ENCODE measurements at regions not wholly inside any gene's neighbourhood (a gene's known extent, or its start where the extent isn't known, plus 50 kb on each side); places are given as distances from the start of the nearest gene placed in this dataset.
"Not testable (repeated sequence)": the region's sequence is repeated elsewhere in the genome, so short reads cannot be mapped to it uniquely, and the experiment has no call there.

DNA sequence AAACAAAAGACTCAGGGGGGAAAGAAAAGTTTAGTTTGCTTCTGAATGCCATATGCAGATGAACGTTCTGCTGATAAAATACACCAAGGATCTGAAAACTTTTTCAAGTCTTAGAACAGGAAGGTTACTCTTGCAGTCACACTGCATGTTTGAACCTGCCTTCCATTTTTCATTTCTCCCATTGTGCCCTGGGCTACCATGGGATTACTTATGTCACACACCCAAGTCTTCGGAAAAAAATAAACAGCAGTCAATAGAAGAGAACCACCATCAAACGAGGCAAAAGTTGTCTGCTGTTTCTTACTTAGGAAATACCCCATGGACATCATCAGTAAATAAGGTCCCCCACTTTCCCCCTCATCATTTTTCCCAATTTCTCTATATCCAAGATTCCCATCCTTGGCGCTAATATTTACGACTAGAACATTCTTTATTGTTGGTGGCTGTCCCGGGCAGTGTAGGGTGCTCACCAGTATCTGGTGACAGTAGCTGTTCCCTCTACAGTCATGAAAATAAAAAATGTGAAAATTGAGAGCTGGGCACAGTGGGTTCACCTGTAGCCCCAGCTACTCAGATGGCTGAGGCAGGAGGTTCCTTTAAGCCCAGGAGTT lies 202.5 kb downstream of the BCAS1 start:
- intact Hi-C loops (cut with micrococcal nuclease) = loop anchor here (2.0 to 5.0 kb wide), 2 partner anchors 25 to 181 kb away; no protein-coding TSS in a partner anchor
- H3K36me3 Mint-ChIP-seq (ENCODE audit: low read depth) = no peaks in the 10 kb centered on the region
- no peak for DNase-seq
- H3K27ac Mint-ChIP-seq = peak overlapping the region; percentile 91
- H3K4me1 Mint-ChIP-seq = peaks cover 64% of the 10 kb centered on the region
- H3K4me3 Mint-ChIP-seq = peak overlapping the region; percentile 68
- H3K9me3 Mint-ChIP-seq = no peaks in the 10 kb centered on the region
- H3K27me3 Mint-ChIP-seq = no peaks in the 10 kb centered on the region

DNA sequence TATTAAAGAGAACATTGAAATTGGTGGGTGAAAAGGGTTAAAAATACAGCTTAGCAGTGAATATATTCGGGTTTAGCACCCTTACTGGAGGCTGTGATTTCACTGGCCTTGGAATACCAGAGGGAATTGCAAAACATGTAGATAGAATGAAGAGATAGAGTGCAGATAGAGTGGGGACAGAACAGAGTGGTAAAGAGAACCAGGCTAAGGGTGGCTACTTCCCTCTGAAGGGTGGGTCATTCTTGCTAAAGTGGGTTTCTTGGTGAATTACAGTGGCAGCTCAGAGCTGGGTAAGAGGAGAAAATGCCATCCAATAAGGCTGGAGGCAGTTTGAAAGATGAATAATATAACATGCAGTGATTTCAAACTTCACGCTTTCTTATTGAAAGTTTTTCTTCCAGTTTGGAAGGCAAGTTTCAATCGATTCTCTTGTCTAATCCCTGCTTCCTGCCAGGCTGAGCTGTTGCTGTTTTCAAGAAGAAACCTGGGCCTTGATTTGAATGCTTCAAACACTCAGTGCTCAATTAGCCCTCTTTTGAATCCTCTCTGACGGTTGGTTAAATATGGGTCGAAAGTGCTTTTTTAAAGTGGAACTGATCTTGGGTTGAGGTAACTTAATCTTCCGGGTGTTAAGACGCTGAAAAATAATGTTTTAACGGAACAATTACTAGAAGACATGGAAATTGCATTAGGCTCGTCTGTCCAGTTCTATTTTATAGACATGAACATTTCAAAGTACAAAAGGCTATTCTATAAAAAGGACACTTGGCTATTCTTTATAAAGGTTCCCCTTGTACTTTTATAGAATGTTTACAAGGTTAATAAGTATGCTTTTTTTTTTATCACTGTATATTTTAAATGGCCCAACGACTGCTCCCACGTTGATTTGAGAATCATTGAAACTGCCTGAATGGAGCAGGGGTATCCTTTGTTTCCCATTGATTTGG lies 203.3 kb downstream of the BCAS1 start:
- DNase-seq = peak; percentile 74
- peak overlapping the region; percentile 91 for H3K27ac Mint-ChIP-seq
- H3K4me1 Mint-ChIP-seq = peaks cover 59% of the 10 kb centered on the region
- H3K9me3 Mint-ChIP-seq = no peaks in the 10 kb centered on the region
- intact Hi-C loops (cut with micrococcal nuclease) = loop anchor here (5.0 kb wide), 1 partner anchor 180 kb away; no protein-coding TSS in a partner anchor
- H3K27me3 Mint-ChIP-seq = no peaks in the 10 kb centered on the region
- H3K36me3 Mint-ChIP-seq (ENCODE audit: low read depth) = no peaks in the 10 kb centered on the region
- peak overlapping the region; percentile 68 for H3K4me3 Mint-ChIP-seq

DNA sequence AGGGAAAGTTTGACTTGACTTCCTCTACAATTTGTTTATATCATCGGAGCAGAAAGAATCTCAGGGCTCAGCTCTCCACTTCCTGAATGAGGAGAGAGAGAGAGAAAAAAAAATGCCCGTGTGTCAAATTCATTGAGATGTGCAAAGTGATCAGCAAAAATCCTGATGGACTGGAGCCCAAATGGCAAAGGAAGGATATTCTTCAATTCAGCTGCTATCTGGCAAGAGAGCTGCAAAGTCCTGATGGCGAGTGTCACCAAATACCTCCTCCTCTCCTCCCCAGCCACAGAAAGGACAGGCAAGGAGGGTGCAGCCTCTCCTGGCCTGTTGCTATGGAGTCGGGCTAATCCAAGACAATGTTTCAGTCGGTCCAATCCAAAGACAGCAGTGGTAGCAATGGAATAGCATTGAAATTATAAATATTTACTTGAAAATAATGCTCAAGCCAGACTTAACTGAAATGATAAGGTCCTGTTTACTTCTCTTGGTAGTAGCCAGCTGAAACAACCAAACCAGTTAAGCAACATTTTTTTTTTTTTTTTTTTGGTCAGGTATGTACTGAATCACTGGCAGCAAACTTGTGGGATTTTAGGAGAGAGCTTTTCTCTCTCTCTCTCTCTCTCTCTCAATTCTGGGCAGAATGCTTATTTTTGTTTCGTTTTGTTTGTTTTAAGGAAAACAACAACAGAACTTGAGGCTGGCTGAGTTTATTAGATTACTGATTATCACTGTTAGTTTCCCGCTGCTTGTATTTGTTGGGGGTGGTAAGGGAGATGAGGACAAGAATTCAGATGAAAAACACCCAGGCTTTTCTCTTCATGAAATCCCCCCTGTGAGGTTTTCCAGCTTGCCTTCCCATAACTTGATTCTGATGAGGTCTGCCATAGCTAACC lies 204.2 kb downstream of the BCAS1 start:
- Mint-ChIP-seq H3K27ac (peak overlapping the region; percentile 91), H3K36me3 (ENCODE audit: low read depth) (no peaks in the 10 kb centered on the region), H3K4me1 (peaks cover 51% of the 10 kb centered on the region), H3K27me3 (no peaks in the 10 kb centered on the region), H3K9me3 (no peaks in the 10 kb centered on the region), H3K4me3 (peak overlapping the region; percentile 68)
- DNase-seq = peak; percentile 72
- intact Hi-C loops (cut with micrococcal nuclease) = loop anchor here (5.0 kb wide), 1 partner anchor 179 kb away; no protein-coding TSS in a partner anchor

DNA sequence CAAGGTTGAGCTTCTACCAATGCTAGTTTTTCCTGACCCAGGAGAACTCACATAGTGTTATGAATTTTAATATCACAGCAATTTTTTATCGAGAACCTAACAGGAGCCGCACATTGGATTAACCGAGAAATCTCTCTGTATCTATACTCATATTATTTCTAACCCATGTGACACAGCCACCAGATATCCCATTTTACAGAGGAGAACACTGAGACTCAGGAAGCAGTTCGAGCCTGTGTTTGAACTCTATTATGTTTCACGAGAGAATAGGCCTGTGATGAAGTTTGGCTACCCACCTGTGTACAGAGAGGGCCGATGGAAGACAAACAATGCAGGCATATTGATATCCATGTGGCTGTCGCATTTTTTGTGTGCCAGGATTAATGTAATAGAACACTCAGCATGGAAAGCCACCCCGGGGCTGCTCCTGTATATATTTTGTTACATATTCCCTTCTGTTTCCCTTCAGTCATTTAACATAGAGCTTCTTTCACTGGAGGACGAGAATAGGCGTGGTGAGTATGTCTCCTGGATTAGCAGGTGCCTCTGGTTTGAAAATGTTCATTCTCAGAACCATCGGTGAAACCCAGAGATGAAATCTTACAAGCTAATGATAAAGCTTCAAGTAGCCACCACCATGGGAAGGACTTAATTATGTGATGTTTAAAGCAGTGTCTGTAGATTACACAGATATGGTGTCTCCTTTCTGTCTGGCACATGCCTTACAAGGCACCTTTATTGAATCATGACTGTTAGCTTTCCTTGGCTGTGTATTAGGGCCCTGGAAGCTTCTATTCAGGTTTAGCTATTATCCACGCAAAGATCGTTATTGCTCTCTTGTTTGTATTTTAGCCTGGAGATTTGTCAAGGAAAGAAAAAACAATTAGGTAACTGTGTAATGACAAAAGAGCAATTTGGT lies 205.4 kb downstream of the BCAS1 start:
- Mint-ChIP-seq H3K4me1 (peaks cover 46% of the 10 kb centered on the region), H3K27ac (peak overlapping the region; percentile 91), H3K4me3 (peak overlapping the region; percentile 41)
- intact Hi-C loops (cut with micrococcal nuclease) = loop anchor here (5.0 kb wide), 1 partner anchor 178 kb away; no protein-coding TSS in a partner anchor
- DNase-seq; H3K9me3 Mint-ChIP-seq; H3K36me3 Mint-ChIP-seq (ENCODE audit: low read depth); H3K27me3 Mint-ChIP-seq: not testable (repeated sequence)

DNA sequence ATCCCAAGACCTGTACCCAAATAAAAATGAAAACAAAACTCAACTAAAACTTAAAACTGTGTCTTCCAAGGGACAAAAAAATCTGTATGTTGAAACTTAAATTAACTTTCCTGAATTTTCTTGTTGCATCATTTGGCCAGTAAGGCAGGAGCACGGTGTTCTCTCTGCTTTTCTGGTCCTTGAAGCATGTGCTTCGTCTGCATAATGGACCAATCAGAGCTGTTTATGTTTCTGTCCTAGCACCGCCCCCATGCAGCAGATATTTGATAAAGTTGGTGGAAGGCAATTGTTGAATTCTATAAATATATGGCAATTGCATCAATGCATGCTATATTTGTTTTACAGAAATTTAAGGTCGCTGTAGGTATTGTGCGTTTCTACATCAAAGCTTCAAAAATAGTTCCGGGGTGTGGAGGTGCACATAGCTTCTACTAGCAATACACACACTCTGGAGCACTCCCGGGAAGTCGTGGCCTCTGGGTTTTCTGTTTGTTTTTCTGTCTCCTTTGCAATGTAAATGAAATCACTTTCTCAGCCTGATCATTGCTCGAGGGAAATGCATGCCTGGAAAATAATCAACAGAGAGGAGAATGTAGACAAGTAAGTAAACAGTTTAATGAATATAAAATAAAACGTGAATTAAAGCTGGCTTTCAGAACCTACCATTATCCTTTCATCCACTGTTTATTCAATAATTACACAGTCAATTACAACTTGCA lies 206.3 kb downstream of the BCAS1 start:
- intact Hi-C loops (cut with micrococcal nuclease) = not testable (repeated sequence)

DNA sequence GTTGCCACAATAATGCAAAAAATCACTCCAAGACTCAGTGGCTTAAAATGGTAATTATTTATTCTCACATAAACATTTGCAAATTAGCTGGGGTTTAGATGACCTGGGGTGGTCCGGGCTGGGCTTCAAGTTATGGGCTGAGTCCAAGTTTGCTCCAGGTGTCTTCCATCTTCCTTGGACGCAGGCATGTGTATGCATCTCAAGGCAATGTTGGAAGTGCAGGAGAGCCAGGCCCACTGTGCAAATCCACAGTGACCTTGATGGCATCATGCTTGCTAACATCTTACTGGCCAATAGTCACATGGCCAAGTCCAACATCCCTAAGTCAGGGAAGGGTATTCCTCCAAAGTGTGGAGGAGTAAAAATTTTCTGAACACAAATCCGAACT lies 206.9 kb downstream of the BCAS1 start:
- DNase-seq; H3K36me3 Mint-ChIP-seq (ENCODE audit: low read depth); intact Hi-C loops (cut with micrococcal nuclease); H3K9me3 Mint-ChIP-seq; H3K27me3 Mint-ChIP-seq; H3K4me3 Mint-ChIP-seq; H3K27ac Mint-ChIP-seq: not testable (repeated sequence)
- H3K4me1 Mint-ChIP-seq = peaks cover 42% of the 10 kb centered on the region

More for the DNA sequence above, 206.3 kb downstream of the BCAS1 start:
- H3K36me3 Mint-ChIP-seq (ENCODE audit: low read depth); H3K9me3 Mint-ChIP-seq; DNase-seq; H3K27me3 Mint-ChIP-seq: not testable (repeated sequence)
- H3K4me3 Mint-ChIP-seq = peak overlapping the region; percentile 15
- peak overlapping the region; percentile 37 for H3K27ac Mint-ChIP-seq
- H3K4me1 Mint-ChIP-seq = peaks cover 42% of the 10 kb centered on the region

DNA sequence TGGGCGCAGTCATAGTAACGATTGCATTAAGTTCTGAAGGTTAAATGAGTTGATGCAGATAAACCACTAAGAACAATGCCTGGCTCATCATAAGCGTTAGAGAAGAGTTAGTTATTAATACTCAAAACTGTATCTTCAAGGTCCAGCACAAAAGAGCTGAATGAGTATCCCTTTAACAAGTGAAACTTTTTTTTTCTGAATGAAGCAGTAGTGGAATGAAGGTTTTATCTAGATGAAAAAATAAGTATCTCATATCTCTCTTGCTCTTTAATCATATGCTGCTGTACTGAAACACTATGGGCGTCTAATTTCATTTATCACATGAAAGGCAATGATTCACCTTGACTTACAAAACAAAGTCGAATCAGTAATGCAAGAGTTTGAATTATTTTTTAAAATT lies 207.4 kb downstream of the BCAS1 start:
- H3K9me3 Mint-ChIP-seq; H3K27me3 Mint-ChIP-seq; DNase-seq; H3K4me3 Mint-ChIP-seq; H3K36me3 Mint-ChIP-seq (ENCODE audit: low read depth); intact Hi-C loops (cut with micrococcal nuclease); H3K27ac Mint-ChIP-seq: not testable (repeated sequence)
- peaks cover 42% of the 10 kb centered on the region for H3K4me1 Mint-ChIP-seq

DNA sequence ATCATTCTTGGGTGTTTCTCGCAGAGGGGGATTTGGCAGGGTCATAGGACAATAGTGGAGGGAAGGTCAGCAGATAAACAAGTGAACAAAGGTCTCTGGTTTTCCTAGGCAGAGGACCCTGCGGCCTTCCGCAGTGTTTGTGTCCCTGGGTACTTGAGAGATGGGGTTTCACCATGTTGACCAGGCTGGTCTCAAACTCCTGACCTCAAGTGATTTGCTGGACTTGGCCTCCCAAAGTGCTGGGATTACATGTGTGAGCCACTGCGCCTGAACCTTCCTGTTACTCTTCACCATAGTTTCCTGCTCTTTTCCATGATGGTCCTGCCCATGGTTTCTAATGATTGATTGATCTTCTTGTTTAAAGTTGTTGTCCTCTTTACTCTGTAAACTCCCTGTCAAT lies 207.9 kb downstream of the BCAS1 start:
- DNase-seq; intact Hi-C loops (cut with micrococcal nuclease); H3K9me3 Mint-ChIP-seq; H3K27me3 Mint-ChIP-seq; H3K4me3 Mint-ChIP-seq; H3K27ac Mint-ChIP-seq; H3K36me3 Mint-ChIP-seq (ENCODE audit: low read depth): not testable (repeated sequence)
- peaks cover 42% of the 10 kb centered on the region for H3K4me1 Mint-ChIP-seq

DNA sequence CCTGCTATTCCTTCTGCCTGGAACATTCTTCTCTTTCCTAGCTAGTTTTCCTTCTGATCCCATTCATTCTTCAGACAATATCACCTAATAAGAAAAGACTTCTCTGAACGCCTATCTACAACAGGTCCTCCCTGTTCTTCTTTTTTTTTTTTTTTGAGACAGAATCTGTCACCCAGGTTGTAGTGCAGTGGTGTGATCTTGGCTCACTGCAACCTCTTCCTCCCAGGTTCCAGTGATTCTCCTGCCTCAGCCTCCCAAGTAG lies 208.3 kb downstream of the BCAS1 start:
- H3K36me3 Mint-ChIP-seq (ENCODE audit: low read depth); intact Hi-C loops (cut with micrococcal nuclease); H3K27ac Mint-ChIP-seq; H3K4me3 Mint-ChIP-seq; DNase-seq; H3K27me3 Mint-ChIP-seq; H3K9me3 Mint-ChIP-seq: not testable (repeated sequence)
- H3K4me1 Mint-ChIP-seq = peaks cover 39% of the 10 kb centered on the region

DNA sequence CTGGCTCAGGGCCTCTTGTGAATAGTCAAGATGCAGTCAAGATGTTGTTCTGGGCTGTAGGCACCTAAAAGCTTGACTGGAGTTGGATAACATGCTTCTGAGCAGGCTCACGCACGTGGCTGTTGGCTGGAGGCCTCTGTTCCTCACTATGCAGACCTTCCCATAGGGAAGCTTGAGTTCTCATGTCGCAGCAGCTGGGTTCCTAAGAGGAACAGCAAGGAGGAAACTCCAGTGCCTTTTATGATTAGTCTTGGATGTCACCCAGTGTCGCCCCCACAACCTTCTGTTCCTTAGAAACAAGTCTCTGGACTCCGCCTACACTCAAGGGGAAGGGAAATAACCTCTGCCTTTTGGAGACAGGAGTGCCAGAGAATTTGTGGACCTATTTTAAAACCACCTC lies 210.7 kb downstream of the BCAS1 start:
- Mint-ChIP-seq H3K9me3 (no peaks in the 10 kb centered on the region), H3K4me3 (no peak overlapping the region), H3K36me3 (ENCODE audit: low read depth) (no peaks in the 10 kb centered on the region), H3K4me1 (peaks cover 33% of the 10 kb centered on the region), H3K27me3 (no peaks in the 10 kb centered on the region), H3K27ac (no peak overlapping the region)
- DNase-seq = no peak
- intact Hi-C loops (cut with micrococcal nuclease) = no loop called here

DNA sequence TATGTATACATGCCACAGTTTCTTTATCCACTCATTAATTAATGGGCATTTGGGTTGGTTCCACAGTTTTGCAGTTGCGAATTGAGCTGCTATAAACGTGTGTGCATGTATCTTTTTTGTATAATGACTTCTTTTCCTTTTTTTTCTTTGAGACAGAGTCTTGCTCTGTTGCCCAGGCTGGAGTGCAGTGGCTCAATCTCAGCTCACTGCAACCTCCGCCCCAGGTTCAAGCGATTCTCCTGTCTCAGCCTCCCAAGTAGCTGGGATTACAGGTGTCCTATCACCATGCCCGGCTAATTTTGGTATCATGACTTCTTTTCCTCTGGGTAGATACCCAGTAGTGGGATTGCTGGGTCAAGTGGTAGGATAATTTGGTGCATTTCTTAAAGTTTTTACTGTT lies 211.4 kb downstream of the BCAS1 start:
- H3K27me3 Mint-ChIP-seq; H3K36me3 Mint-ChIP-seq (ENCODE audit: low read depth); intact Hi-C loops (cut with micrococcal nuclease); H3K9me3 Mint-ChIP-seq; DNase-seq; H3K27ac Mint-ChIP-seq; H3K4me3 Mint-ChIP-seq: not testable (repeated sequence)
- H3K4me1 Mint-ChIP-seq = peaks cover 31% of the 10 kb centered on the region

DNA sequence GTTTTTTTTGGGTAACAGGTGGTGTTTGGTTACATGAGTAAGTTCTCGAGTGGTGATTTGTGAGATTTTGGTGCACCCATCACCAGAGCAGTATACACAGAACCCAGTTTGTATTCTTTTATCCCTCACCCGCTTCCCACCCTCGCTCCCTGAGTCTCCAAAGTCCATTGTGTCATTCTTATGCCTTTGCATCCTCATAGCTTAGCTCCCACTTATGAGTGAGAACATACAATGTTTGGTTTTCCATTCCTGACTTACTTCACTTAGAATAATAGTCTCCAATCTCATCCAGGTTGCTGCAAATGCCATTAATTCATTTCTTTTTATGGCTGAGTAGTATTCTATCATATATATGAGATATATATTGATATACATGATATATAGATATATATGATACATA lies 211.9 kb downstream of the BCAS1 start:
- intact Hi-C loops (cut with micrococcal nuclease) = not testable (repeated sequence)

More for the DNA sequence above, 211.9 kb downstream of the BCAS1 start:
- H3K27me3 Mint-ChIP-seq; H3K36me3 Mint-ChIP-seq (ENCODE audit: low read depth); DNase-seq; H3K4me3 Mint-ChIP-seq; H3K9me3 Mint-ChIP-seq; H3K27ac Mint-ChIP-seq: not testable (repeated sequence)
- H3K4me1 Mint-ChIP-seq = peaks cover 28% of the 10 kb centered on the region

Measured in activated CD4-positive, alpha-beta T cell treated with anti-CD3 and anti-CD28 coated beads, Interleukin-2, amount 10 ng/mL, durations not matched to agents 24 days and 14 days (primary cell).